ENCODE measurements at regions not wholly inside any gene's neighbourhood (a gene's known extent, or its start where the extent isn't known, plus 50 kb on each side); places are given as distances from the start of the nearest gene placed in this dataset.
A peak's percentile ranks its signal among the peaks of the same experiment; 100 is the strongest.

GRCh38 chr10:10579709-10580108 lies 438.0 kb upstream of the CELF2 start:
- Mint-ChIP-seq H3K27me3 (peaks cover 6% of the 10 kb centered on the region), H3K4me3 (no peak overlapping the region), H3K36me3 (ENCODE audit: low read depth) (no peaks in the 10 kb centered on the region), H3K9me3 (no peaks in the 10 kb centered on the region), H3K27ac (no peak overlapping the region), H3K4me1 (ENCODE audit: low read depth) (no peaks in the 10 kb centered on the region)
- CTCF ChIA-PET = no interaction called here
- POLR2A ChIA-PET = no interaction called here
- intact Hi-C loops (cut with micrococcal nuclease) = no loop called here
- no peak for ATAC-seq
- DNase-seq = no peak
- TF ChIP-seq, protein P1, sequence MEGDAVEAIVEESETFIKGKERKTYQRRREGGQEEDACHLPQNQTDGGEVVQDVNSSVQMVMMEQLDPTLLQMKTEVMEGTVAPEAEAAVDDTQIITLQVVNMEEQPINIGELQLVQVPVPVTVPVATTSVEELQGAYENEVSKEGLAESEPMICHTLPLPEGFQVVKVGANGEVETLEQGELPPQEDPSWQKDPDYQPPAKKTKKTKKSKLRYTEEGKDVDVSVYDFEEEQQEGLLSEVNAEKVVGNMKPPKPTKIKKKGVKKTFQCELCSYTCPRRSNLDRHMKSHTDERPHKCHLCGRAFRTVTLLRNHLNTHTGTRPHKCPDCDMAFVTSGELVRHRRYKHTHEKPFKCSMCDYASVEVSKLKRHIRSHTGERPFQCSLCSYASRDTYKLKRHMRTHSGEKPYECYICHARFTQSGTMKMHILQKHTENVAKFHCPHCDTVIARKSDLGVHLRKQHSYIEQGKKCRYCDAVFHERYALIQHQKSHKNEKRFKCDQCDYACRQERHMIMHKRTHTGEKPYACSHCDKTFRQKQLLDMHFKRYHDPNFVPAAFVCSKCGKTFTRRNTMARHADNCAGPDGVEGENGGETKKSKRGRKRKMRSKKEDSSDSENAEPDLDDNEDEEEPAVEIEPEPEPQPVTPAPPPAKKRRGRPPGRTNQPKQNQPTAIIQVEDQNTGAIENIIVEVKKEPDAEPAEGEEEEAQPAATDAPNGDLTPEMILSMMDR (IDR thresholded peaks at IDR 0.05) = no peak

DNA sequence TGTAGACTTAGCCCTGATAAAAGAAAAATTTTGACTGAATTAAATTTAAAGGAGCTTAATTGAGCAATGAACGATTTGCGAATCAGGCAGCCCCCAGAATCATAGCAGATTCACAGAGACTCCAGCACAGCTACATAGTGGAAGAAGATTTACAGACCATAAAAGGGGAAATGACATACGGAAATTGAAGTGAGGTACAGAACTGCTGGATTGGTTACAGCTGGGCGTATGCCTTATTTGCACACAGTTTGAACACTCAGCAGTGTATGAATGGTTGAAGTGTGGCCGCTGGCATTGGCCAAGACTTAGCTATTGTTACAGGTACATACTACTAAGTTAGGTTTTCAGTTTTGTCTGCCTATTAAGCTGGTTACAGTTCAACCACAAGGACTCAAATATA lies 433.5 kb upstream of the CELF2 start:
- H3K27me3 Mint-ChIP-seq = peaks cover 12% of the 10 kb centered on the region
- POLR2A ChIA-PET = no interaction called here
- DNase-seq (no peak), ATAC-seq (no peak)
- CTCF ChIA-PET = no interaction called here
- no peaks in the 10 kb centered on the region for H3K36me3 Mint-ChIP-seq (ENCODE audit: low read depth)
- TF ChIP-seq, protein P1 (IDR thresholded peaks at IDR 0.05) = no peak
- H3K4me1 Mint-ChIP-seq (ENCODE audit: low read depth) = peaks cover under 1% of the 10 kb centered on the region
- no peak overlapping the region for H3K27ac Mint-ChIP-seq
- no peaks in the 10 kb centered on the region for H3K9me3 Mint-ChIP-seq
- no peak overlapping the region for H3K4me3 Mint-ChIP-seq
- intact Hi-C loops (cut with micrococcal nuclease) = no loop called here

GRCh38 chr10:10587744-10588393 lies 429.8 kb upstream of the CELF2 start:
- TF ChIP-seq, protein P1 (IDR thresholded peaks at IDR 0.05) = no peak
- Mint-ChIP-seq H3K4me1 (ENCODE audit: low read depth) (peaks cover 4% of the 10 kb centered on the region), H3K9me3 (no peaks in the 10 kb centered on the region), H3K27me3 (peaks cover 9% of the 10 kb centered on the region), H3K27ac (no peak overlapping the region), H3K4me3 (no peak overlapping the region), H3K36me3 (ENCODE audit: low read depth) (no peaks in the 10 kb centered on the region)
- ChIA-PET CTCF (no interaction called here), POLR2A (interaction anchor here (1.2 kb wide), 1 partner anchor 15 kb away, joined by 3 read pairs; no protein-coding TSS in a partner anchor)
- ATAC-seq = no peak
- DNase-seq = no peak
- intact Hi-C loops (cut with micrococcal nuclease) = no loop called here

DNA sequence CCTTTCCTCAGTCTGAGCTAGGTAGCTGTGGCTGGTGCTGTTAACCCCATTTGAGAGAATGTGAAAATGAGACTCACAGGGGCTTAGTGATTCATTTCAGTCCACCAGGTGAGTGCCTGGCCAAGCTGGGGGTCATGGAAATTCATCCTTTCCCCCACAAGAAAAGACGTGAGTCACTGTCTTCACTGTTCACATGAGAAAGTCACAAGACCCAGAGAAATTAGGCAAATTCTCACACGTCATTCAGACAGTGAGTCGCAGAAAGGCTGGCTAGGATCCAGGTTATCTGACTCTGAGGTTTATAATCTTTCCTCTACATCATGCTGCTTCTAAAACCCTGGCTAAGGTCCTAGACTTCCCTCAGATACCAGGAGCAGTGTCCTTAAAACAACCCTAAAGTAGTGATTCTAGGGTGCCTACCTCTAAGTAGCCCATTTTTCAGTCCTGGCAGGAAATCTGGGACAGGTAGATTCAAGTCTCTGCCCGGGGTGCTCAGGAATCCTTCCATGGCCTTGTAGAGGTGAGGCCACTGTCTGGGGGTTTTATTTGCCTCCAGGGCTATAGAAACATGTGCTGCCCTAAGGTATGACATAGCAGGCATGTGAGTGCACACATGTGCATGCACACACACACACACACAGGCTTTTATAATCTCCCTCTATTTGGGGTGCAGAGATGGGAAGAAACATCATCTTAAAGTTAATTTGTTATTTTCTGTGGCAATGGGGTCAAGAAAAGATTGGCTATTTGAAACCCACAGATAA lies 427.9 kb upstream of the CELF2 start:
- peak; percentile 81 for ATAC-seq
- Mint-ChIP-seq H3K27me3 (peaks cover 12% of the 10 kb centered on the region), H3K4me1 (ENCODE audit: low read depth) (peaks cover 4% of the 10 kb centered on the region), H3K4me3 (no peak overlapping the region), H3K27ac (no peak overlapping the region), H3K36me3 (ENCODE audit: low read depth) (no peaks in the 10 kb centered on the region), H3K9me3 (no peaks in the 10 kb centered on the region)
- peak; percentile 39 for DNase-seq
- intact Hi-C loops (cut with micrococcal nuclease) = no loop called here
- TF ChIP-seq, protein P1 (IDR thresholded peaks at IDR 0.05) = no peak
- POLR2A ChIA-PET = no interaction called here
- CTCF ChIA-PET = no interaction called here

DNA sequence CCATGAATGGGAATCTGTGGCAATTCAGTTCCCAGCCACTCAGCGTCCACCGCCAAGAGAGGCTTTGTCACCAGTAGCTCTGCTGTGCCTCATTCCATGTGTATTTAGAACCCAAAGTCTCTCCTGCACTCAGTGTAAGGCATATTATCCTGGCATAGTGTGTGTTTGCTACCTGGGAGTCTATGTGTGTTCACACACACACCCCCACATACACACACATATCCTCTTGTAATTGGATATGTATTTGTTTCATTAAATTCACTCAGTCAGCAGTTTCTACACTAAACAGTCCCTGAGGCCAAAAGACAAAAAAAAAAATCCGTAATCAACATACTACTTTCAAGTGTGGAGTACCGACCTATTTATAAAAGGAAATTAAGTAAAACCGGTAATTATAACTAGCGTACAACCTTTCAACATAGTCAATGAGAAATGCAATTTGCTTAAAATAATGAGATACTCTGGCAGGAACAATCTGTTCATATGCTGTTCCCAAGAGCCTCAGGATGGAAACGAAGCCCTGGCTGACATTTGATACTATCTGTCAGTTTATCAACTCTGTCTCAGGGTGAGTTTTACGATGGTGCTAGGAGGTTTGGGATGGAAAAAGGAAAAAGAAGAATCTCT lies 425.8 kb upstream of the CELF2 start:
- intact Hi-C loops (cut with micrococcal nuclease) = no loop called here
- Mint-ChIP-seq H3K4me3 (no peak overlapping the region), H3K27ac (no peak overlapping the region), H3K36me3 (ENCODE audit: low read depth) (no peaks in the 10 kb centered on the region), H3K4me1 (ENCODE audit: low read depth) (peaks cover 4% of the 10 kb centered on the region), H3K27me3 (peaks cover 10% of the 10 kb centered on the region), H3K9me3 (no peaks in the 10 kb centered on the region)
- DNase-seq (no peak), ATAC-seq (no peak)
- ChIA-PET POLR2A (no interaction called here), CTCF (no interaction called here)
- TF ChIP-seq, protein P1 (IDR thresholded peaks at IDR 0.05) = no peak

Data from activated CD8-positive, alpha-beta T cell treated with anti-CD3 and anti-CD28 coated beads for 36 hours (primary cell).